B cell (primary cell): ENCODE measurements at regions not wholly inside any gene's neighbourhood (a gene's known extent, or its start where the extent isn't known, plus 50 kb on each side); places are given as distances from the start of the nearest gene placed in this dataset.

Experiments
- EZH2 ChIP-seq: IDR thresholded peaks from 2 replicates; pipeline ENCODE4 v1.6.1; 2012; ENCODE audit warnings: borderline replicate concordance, low read depth, mild to moderate bottlenecking, moderate library complexity, low read length; ENCODE audit not compliant: insufficient read depth, poor library complexity, severe bottlenecking
- TF ChIP-seq, protein P1 (sequence below): fragments of 200-600 bp; IDR thresholded peaks from one replicate; pipeline ENCODE4 v1.8.0; 2022; ENCODE audit warnings: antibody characterized with exemption, mild to moderate bottlenecking

DNA sequence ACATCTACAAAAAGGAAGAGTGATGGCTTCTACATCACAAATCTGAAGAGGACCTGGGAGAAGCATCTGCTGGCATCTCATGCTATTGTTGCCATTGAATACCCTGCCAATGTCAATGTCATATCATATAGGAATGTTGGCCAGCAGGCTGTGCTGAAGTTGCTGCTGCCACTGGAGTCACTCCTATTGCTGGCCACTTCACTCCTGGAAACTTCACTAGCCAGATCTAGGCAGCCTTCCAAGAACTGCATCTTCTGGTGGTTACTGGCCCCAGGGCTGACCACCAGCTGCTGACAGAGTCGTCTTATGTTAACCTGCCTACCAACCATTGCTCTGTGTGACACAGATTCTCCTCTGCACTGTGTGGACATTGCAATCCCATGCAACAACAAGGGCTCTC, 111.8 kb downstream of the PERP start:
- TF ChIP-seq, protein P1, sequence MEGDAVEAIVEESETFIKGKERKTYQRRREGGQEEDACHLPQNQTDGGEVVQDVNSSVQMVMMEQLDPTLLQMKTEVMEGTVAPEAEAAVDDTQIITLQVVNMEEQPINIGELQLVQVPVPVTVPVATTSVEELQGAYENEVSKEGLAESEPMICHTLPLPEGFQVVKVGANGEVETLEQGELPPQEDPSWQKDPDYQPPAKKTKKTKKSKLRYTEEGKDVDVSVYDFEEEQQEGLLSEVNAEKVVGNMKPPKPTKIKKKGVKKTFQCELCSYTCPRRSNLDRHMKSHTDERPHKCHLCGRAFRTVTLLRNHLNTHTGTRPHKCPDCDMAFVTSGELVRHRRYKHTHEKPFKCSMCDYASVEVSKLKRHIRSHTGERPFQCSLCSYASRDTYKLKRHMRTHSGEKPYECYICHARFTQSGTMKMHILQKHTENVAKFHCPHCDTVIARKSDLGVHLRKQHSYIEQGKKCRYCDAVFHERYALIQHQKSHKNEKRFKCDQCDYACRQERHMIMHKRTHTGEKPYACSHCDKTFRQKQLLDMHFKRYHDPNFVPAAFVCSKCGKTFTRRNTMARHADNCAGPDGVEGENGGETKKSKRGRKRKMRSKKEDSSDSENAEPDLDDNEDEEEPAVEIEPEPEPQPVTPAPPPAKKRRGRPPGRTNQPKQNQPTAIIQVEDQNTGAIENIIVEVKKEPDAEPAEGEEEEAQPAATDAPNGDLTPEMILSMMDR: no peak
- no peak for TF ChIP-seq EZH2
